Loucy (cell line): ENCODE measurements at regions not wholly inside any gene's neighbourhood (a gene's known extent, or its start where the extent isn't known, plus 50 kb on each side); places are given as distances from the start of the nearest gene placed in this dataset.

Experiments
- H2AFZ ChIP-seq: fragments of 200-600 bp; sonication (generic); 2 replicates; pipeline ENCODE4 v1.6.0; 2016; ENCODE audit warnings: antibody characterized with exemption, mild to moderate bottlenecking, low read length, moderate library complexity
- H3F3A ChIP-seq: fragments of 200-600 bp; 2 replicates; pipeline ENCODE4 v1.6.0; 2016; ENCODE audit warnings: antibody characterized with exemption, low read depth, mild to moderate bottlenecking
- H3K27me3 ChIP-seq: fragments of 200-600 bp; sonication (generic); 2 replicates; pipeline ENCODE4 v1.6.1; 2014; ENCODE audit warnings: low read length, mild to moderate bottlenecking; ENCODE audit not compliant: insufficient read depth, poor library complexity, severe bottlenecking
- H3K36me3 ChIP-seq: fragments of 200-600 bp; sonication (generic); 2 replicates; pipeline ENCODE4 v1.6.1; 2016; ENCODE audit warnings: low read length; ENCODE audit not compliant: insufficient read depth
- H3K4me1 ChIP-seq: fragments of 200-600 bp; sonication (generic); 2 replicates; pipeline ENCODE4 v1.5.1; 2014; ENCODE audit warnings: low read length, mild to moderate bottlenecking; ENCODE audit not compliant: insufficient read depth, poor library complexity, severe bottlenecking
- H3K4me2 ChIP-seq: fragments of 200-600 bp; sonication (generic); 2 replicates; pipeline ENCODE4 v1.6.0; 2014; ENCODE audit warnings: antibody characterized with exemption, low read length, low read depth, mild to moderate bottlenecking; ENCODE audit not compliant: poor library complexity, severe bottlenecking
- H3K4me3 ChIP-seq: fragments of 200-600 bp; sonication (generic); 2 replicates; pipeline ENCODE4 v1.5.1; 2014; ENCODE audit warnings: low read length, mild to moderate bottlenecking, mixed read lengths; ENCODE audit not compliant: poor library complexity, severe bottlenecking
- H3K79me2 ChIP-seq: fragments of 200-600 bp; sonication (generic); 2 replicates; pipeline ENCODE4 v1.6.1; 2014; ENCODE audit warnings: low read length; ENCODE audit not compliant: insufficient read depth
- H3K9ac ChIP-seq: fragments of 200-600 bp; sonication (generic); 2 replicates; pipeline ENCODE4 v1.6.0; 2014; ENCODE audit warnings: mild to moderate bottlenecking, low read depth, low read length, moderate library complexity; ENCODE audit not compliant: poor library complexity, severe bottlenecking
- H3K9me2 ChIP-seq: fragments of 200-600 bp; sonication (generic); replicated peaks from 2 replicates; pipeline ENCODE4 v1.6.1; 2016; ENCODE audit warnings: low read depth, low read length, mixed read lengths
- H3K9me3 ChIP-seq: fragments of 200-600 bp; sonication (generic); 2 replicates; pipeline ENCODE4 v1.6.1; 2014; ENCODE audit warnings: mild to moderate bottlenecking, antibody characterized with exemption, low read length, low read depth; ENCODE audit not compliant: insufficient read depth
- H4K20me1 ChIP-seq: fragments of 200-600 bp; sonication (generic); 2 replicates; pipeline ENCODE4 v1.6.0; 2014; ENCODE audit warnings: antibody characterized with exemption, low read length, mild to moderate bottlenecking; ENCODE audit not compliant: insufficient read depth, poor library complexity, severe bottlenecking
- EZH2phosphoT487 ChIP-seq: fragments of 200-600 bp; IDR thresholded peaks from 2 replicates; pipeline ENCODE4 v1.6.1; 2018; ENCODE audit warnings: antibody characterized with exemption, mild to moderate bottlenecking, moderate library complexity, borderline replicate concordance
- TF ChIP-seq, protein P1 (sequence below): fragments of 200-600 bp; sonication (generic); conservative IDR thresholded peaks from 2 replicates; pipeline ENCODE4 v1.5.1; 2014; ENCODE audit warnings: mild to moderate bottlenecking, antibody characterized with exemption, low read length

DNA sequence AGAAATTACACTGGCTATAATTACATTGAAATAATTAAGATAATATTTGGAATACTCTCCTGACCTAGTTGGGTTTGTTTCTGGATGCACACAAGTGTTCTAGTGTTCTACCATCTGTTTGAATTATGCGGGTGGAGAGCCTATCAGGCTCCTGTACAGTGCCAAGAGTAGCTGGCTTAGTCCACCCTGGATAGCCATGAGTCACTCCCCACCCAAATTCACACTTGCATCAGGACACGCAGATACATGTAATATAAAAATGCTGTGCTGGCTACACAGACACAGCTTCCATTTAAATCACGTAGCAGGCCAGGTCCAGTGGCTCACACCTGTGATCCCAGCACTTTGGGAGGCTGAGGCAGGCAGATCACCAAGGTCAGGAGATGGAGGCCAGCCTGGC, 686.2 kb upstream of the SLC35B3 start:
- Histone ChIP-seq H3F3A (no peaks in the 10 kb centered on the region), H3K9me2 (no peaks in the 10 kb centered on the region), H3K36me3 (no peaks in the 10 kb centered on the region), H3K27me3 (no peaks in the 10 kb centered on the region), H3K9me3 (no peaks in the 10 kb centered on the region), H2AFZ (no peak overlapping the region), H3K4me3 (no peak overlapping the region), H4K20me1 (no peaks in the 10 kb centered on the region), H3K79me2 (no peaks in the 10 kb centered on the region), H3K4me2 (no peak overlapping the region), H3K9ac (no peak overlapping the region), H3K4me1 (no peaks in the 10 kb centered on the region)
- TF ChIP-seq, protein P1, sequence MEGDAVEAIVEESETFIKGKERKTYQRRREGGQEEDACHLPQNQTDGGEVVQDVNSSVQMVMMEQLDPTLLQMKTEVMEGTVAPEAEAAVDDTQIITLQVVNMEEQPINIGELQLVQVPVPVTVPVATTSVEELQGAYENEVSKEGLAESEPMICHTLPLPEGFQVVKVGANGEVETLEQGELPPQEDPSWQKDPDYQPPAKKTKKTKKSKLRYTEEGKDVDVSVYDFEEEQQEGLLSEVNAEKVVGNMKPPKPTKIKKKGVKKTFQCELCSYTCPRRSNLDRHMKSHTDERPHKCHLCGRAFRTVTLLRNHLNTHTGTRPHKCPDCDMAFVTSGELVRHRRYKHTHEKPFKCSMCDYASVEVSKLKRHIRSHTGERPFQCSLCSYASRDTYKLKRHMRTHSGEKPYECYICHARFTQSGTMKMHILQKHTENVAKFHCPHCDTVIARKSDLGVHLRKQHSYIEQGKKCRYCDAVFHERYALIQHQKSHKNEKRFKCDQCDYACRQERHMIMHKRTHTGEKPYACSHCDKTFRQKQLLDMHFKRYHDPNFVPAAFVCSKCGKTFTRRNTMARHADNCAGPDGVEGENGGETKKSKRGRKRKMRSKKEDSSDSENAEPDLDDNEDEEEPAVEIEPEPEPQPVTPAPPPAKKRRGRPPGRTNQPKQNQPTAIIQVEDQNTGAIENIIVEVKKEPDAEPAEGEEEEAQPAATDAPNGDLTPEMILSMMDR, result no peak
- TF ChIP-seq EZH2phosphoT487, result no peak

DNA sequence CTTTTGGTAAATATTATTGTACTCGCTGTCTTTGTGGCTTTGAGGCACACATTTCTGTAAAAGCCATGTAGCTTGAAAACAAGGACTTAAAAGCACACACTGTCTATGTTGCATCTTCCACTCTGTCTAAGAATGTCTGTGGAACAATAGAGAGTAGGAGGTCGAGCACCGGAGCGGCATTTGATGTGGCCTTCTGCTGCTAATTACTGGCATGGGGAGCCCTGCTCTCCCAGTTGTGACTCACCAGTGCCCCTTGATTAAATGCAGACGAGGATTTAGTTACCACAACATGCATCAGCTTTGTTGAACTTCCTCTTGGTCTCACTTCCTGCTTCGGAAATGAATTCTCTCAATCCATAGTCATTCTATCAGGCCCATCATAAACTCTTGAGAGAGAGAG, 680.7 kb upstream of the SLC35B3 start:
- Histone ChIP-seq H3K4me3 (no peak overlapping the region), H3K9me3 (no peaks in the 10 kb centered on the region), H3K27me3 (no peaks in the 10 kb centered on the region), H3K4me2 (no peak overlapping the region), H3K9ac (no peak overlapping the region), H3K36me3 (no peaks in the 10 kb centered on the region), H4K20me1 (no peaks in the 10 kb centered on the region), H3K4me1 (no peaks in the 10 kb centered on the region), H2AFZ (no peak overlapping the region), H3K9me2 (no peaks in the 10 kb centered on the region), H3F3A (no peaks in the 10 kb centered on the region), H3K79me2 (no peaks in the 10 kb centered on the region)
- TF ChIP-seq, protein P1, result no peak
- no peak for TF ChIP-seq EZH2phosphoT487

DNA sequence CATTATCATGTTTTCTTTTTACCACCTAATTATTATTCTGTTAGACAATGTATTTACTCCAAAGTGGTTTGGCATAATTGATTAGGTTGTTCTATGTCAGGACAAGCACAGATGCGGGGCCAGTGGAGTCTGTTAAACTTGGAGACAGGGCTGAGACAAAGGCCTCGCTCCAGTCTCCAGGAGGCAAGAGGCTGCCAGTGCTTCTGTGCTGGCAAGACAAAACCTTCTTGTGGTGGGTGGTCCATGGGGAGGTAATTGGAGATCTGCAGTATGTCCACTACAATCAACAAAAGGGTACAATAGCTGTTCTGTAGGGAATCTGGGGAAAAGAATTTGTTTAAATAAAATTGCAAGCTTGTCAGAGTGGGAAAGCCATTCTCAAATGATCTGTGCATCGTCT, 677.2 kb upstream of the SLC35B3 start:
- H3K4me3 ChIP-seq, result no peak overlapping the region
- H3K27me3 ChIP-seq, result no peaks in the 10 kb centered on the region
- no peak overlapping the region for H2AFZ ChIP-seq
- no peak overlapping the region for H3K9ac ChIP-seq
- no peaks in the 10 kb centered on the region for H4K20me1 ChIP-seq
- TF ChIP-seq, protein P1, result no peak
- no peak for TF ChIP-seq EZH2phosphoT487
- no peaks in the 10 kb centered on the region for H3K9me2 ChIP-seq
- H3K79me2 ChIP-seq, result no peaks in the 10 kb centered on the region
- H3K4me2 ChIP-seq, result no peak overlapping the region
- H3F3A ChIP-seq, result no peaks in the 10 kb centered on the region
- no peaks in the 10 kb centered on the region for H3K9me3 ChIP-seq
- H3K4me1 ChIP-seq, result no peaks in the 10 kb centered on the region
- H3K36me3 ChIP-seq, result no peaks in the 10 kb centered on the region
